ENCODE measurements at regions not wholly inside any gene's neighbourhood (a gene's known extent, or its start where the extent isn't known, plus 50 kb on each side); places are given as distances from the start of the nearest gene placed in this dataset.
"Not testable (repeated sequence)": the region's sequence is repeated elsewhere in the genome, so short reads cannot be mapped to it uniquely, and the experiment has no call there.

DNA sequence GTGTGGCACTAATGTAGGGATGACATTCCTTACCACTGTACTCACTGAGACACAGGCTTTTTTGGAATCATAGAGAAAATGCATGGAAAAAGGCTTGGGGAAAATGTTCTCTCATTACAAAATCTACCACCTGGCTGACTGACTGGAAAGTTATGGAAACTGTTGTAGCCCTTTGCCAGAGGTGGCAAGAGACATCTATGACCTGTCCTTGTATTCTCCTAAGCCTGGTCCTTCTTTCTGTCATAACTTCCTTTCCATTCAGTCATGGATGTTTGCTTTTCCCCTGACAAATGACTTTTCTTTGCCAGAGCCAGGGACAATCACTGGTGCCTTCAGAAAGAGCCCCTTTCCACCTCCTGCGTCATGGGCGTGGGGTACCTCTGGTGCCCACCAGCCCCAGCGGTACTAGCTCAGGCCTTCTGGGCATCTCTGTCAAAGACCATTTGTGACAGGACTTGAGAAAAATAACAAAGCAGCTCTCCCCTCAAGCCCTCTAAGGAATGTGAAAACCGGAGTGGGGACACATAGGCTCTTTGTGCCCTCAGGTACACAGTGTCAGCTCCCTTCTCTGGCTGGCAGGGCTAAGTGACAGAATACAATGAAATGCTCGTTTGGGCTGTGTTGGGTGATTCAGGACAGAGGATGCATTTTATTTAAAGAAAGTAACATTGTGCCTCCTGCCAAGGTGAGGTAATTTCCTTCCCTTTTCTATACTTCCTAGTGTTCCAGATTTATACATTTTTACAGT lies 381.1 kb upstream of the RASGRP1 start:
- DNase-seq (ENCODE audit: low read depth in 2 of 2), result no peak

- no peak for DNase-seq (ENCODE audit: low read depth in 2 of 2)
Observed at GRCh38 chr15:38954090-38954489, 389.5 kb upstream of the RASGRP1 start.

DNA sequence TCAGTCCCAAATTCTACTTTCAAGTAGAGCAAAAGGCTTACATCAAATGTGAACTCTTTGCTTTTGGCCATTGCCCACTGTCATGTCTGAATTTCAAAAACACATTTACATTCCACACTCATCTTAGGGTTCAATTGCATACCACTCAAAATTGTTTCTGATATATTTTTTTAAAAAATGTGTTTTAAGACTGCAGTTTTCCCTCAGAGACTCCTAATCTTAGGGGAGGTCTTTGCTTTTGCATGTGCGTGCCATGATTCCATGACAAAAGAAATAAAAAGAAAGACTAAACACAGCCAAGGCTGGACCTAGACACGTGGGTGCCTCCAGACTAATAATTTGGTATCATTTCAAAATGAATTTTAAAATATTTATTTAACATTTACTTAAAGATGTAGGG lies 396.8 kb upstream of the RASGRP1 start:
- no peak for DNase-seq (ENCODE audit: low read depth in 2 of 2)

DNA sequence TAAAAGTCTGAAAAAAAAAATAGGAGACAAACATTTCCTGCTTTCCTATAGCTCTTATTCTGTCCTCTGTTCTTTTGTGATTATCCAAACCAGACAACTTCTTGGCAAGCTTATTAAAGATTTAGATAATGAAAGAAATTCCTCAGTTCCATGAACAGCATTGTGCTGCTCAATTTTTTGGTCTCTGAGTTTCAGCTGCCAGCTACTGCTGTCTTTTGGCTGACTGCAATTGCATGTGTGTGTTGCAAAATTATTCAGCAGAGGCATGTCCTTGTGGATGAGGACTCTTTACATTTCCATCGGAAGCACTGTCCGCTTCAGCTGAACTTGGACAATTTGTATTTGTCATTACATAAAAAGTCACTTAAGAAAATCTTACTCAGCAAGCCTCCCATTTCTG lies 397.3 kb upstream of the RASGRP1 start:
- peak; percentile 17 to 23 for DNase-seq (ENCODE audit: low read depth in 2 of 2)

DNA sequence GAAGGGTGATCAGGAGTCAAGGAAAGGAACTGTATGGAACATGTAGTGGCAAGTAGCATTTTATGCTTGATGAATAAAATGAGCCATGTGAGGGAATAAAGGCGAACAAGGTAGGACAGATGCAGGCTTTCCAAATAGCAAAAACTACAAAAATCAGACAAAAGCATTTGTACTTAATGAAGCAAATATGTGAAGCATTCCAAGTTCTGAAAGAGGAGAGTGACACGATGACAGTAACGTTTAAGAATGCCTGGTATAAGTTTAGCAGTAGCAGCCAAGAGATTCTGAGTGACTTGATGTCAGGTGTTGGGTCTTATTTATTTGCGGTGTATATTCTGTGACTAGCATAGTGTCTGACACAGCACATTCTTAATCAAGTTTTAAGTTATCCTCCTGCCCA lies 408.2 kb upstream of the RASGRP1 start:
- DNase-seq (ENCODE audit: low read depth in 2 of 2), result no peak

DNA sequence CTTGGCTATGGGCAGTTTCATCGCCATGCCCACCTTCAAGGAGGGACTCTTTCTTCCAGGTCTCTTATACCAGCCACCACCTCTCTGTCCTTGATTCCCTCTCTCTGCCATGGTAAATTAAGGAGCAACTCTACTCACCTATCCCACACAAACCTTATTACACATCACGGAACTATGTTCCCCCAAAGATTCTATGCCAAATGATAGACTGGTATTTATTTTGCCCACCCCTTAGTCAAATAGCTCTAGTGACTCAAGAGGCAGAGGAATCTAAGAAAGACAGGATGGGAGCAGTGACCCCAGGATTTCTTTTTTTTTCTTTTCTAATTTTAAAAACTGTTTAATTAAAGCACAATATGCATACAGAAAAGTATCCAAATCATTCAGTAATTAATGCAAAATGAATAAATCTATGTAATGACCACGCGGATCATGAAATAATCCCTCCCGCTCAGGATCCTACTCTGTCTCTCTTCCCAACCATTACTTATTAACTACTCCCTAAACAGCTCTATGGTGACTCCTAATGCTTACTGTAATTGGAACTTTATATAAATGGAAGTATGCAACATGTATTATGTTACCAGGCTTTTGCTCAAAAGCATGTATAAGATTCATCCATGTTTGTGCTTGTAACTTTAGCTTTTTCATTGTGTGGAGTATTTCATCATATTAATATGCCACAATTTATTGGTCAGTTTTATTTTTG lies 410.8 kb upstream of the RASGRP1 start:
- DNase-seq (ENCODE audit: low read depth in 2 of 2), result no peak

DNA sequence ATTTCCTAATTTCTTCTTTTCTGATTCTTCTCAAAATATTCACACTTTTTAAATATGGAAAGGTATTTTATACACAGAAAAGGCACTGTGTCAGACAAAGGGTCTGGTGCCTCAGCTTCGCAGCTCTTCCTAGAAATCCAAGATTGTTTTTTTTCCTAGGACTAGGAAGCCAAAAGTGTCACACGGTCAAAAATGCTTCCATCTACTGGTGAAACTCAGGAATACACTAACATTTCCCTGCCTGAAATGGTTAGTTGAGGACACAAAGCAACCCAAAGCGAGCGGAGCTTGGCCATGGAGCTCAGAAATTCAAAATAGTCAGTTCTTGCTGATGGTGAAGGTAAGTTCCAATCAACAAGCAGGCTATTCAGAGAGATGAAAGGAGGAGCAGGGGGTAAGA lies 426.5 kb upstream of the RASGRP1 start:
- peak; percentile 49 to 54 for DNase-seq (ENCODE audit: low read depth in 2 of 2)

GRCh38 chr15:38991701-38992100 lies 427.1 kb upstream of the RASGRP1 start:
- peak; percentile 40 to 47 for DNase-seq (ENCODE audit: low read depth in 2 of 2)

GRCh38 chr15:38992506-38992905 lies 427.9 kb upstream of the RASGRP1 start:
- DNase-seq (ENCODE audit: low read depth in 2 of 2), result no peak

DNA sequence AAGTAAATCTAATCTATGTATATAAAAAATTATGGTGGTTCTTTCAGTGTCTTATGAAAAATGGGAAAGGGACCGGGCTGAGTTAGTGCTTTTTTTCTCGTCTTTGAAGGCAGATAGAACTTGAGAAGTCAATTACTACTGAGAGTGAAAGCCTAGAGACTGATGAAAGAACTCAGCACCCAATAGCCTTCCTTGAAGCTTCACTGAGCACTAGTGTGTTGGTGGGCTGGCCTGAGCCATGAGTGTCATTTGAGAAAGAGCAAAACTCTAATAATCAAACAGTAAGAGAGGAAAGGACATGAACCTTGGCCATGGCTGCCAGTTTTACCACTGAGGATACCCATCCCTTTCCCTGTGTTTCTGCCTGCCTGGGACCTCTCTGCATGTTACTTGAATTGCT lies 428.3 kb upstream of the RASGRP1 start:
- no peak for DNase-seq (ENCODE audit: low read depth in 2 of 2)

DNA sequence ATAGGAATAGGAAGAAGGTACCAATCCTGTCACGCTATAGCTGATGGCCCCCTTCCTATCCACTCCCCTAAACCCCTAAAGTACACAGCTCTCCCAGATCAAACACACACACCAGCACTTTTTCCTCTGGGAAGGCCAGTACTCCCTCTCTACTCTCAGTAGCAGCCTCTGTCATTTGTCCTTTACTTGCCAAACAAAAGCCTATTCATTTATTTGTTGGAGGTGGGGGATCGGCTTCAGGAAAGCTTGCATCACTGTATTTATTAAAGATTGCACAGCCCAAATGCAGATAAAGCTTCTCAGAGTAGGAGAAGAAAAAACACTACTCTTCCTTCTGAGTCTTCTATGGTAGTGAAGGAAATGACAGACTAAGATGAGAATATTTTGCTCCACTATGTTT lies 429.7 kb upstream of the RASGRP1 start:
- DNase-seq (ENCODE audit: low read depth in 2 of 2), result no peak

GRCh38 chr15:38996111-38996631 lies 431.6 kb upstream of the RASGRP1 start:
- DNase-seq (ENCODE audit: low read depth in 2 of 2), result peak; percentile 95 to 97

- peak; percentile 87 to 91 for DNase-seq (ENCODE audit: low read depth in 2 of 2)
Observed at GRCh38 chr15:38997841-38998240, 433.2 kb upstream of the RASGRP1 start.

DNA sequence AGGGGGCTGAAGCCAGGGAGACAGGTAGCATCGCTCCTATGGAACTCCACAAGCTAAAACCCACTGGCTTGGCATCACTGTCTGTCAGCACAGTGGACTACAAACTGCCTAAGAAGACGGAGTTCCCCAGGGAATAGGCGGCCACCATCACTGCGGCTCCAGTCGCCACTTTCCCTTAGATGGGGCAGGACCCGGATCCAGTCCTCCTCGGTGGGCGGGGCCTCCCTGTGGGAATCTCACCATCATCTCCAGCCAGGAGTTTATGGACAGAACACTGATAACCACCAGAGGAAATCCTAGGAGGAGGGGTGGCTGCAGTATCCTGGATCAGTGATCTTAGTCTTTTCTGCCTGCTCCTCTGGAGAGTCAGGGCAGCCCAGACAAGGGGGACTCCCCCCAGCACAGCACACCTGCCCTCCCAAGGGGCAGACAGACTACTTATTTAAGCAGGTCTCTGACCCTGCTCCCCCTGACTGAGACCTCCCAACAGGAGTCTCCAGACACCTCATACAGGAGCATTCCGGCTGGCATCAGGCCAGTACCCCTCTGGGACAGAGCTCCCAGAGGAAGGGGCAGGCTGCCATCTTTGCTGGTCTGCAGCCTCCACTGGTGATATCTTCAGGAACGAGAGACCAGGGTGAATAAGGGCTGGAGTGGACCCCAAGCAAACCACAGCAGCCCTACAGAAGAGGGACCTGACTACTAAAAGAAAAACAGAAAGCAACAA lies 435.6 kb upstream of the RASGRP1 start:
- DNase-seq (ENCODE audit: low read depth in 2 of 2), result no peak

- DNase-seq (ENCODE audit: low read depth in 2 of 2), result no peak
Observed at GRCh38 chr15:39009740-39010139, 445.1 kb upstream of the RASGRP1 start.

GRCh38 chr15:39011066-39011465 lies 446.5 kb upstream of the RASGRP1 start:
- not testable (repeated sequence) for DNase-seq (ENCODE audit: low read depth in 2 of 2)

DNA sequence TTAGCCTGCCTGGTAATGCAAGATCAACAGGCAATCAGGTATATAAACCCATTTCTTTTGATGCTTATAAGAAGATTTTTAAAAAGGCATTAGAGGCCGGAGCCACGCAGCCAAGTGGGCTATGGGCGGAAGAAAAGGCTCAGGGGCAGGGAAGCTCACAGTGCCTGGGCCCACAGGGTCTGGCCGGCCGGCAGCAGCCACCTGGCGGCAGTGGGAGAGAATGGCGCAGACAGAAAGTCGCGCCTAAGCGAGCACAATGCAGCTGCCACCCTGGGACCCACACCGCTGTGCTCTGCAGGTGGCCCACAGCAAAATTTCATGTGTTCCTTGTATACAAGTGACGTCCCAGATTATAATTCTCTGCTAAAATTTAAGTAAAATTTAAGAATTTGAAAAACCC lies 448.6 kb upstream of the RASGRP1 start:
- no peak for DNase-seq (ENCODE audit: low read depth in 2 of 2)

- DNase-seq (ENCODE audit: low read depth in 2 of 2), result no peak
Observed at GRCh38 chr15:39014682-39015081, 450.1 kb upstream of the RASGRP1 start.

GRCh38 chr15:39016706-39017105 lies 452.1 kb upstream of the RASGRP1 start:
- DNase-seq (ENCODE audit: low read depth in 2 of 2), result no peak

- DNase-seq (ENCODE audit: low read depth in 2 of 2), result no peak
Observed at GRCh38 chr15:39018966-39019365, 454.4 kb upstream of the RASGRP1 start.

- no peak for DNase-seq (ENCODE audit: low read depth in 2 of 2)
Observed at GRCh38 chr15:39021341-39021740, 456.7 kb upstream of the RASGRP1 start.

GRCh38 chr15:39022532-39023305 lies 458.1 kb upstream of the RASGRP1 start:
- DNase-seq (ENCODE audit: low read depth in 2 of 2), result no peak
